ENCODE measurements at regions not wholly inside any gene's neighbourhood (a gene's known extent, or its start where the extent isn't known, plus 50 kb on each side); places are given as distances from the start of the nearest gene placed in this dataset.

GRCh38 chr5:124297826-124298225 lies 448.6 kb downstream of the ZNF608 start:
- Histone ChIP-seq H3K4me1 (ENCODE audit: control insufficient read depth in 1 of 2, insufficient read depth in 2 of 2, low read length in 2 of 2) (no peaks in the 10 kb centered on the region), H3K27me3 (ENCODE audit: control insufficient read depth in 1 of 2, insufficient read depth in 2 of 2, low read length in 1 of 2) (no peaks in the 10 kb centered on the region), H3K27ac (ENCODE audit: low read depth in 1 of 2, low read length in 2 of 2) (no peak overlapping the region), H3K4me3 (ENCODE audit: low read length in 2 of 2) (no peak overlapping the region), H3K9me3 (ENCODE audit: control insufficient read depth, low read length) (no peaks in the 10 kb centered on the region), H3K36me3 (ENCODE audit: control insufficient read depth in 1 of 2, insufficient read depth in 2 of 2, low read length in 1 of 2) (no peaks in the 10 kb centered on the region)
- DNase-seq (no peak), ATAC-seq (ENCODE audit: low FRiP score) (no peak)
- intact Hi-C loops (cut with DNase I) = no loop called here
- WGBS, 2 donors = 48 to 49% methylated on average over 3 of the region's 3 CpGs

GRCh38 chr5:124292322-124292855 lies 454.1 kb downstream of the ZNF608 start:
- Histone ChIP-seq H3K9me3 (ENCODE audit: control insufficient read depth, low read length) (no peaks in the 10 kb centered on the region), H3K4me1 (ENCODE audit: control insufficient read depth in 1 of 2, insufficient read depth in 2 of 2, low read length in 2 of 2) (peaks cover 0 to 2% of the 10 kb centered on the region in 2 donors), H3K36me3 (ENCODE audit: control insufficient read depth in 1 of 2, insufficient read depth in 2 of 2, low read length in 1 of 2) (no peaks in the 10 kb centered on the region), H3K27ac (ENCODE audit: low read depth in 1 of 2, low read length in 2 of 2) (no peak overlapping the region), H3K27me3 (ENCODE audit: control insufficient read depth in 1 of 2, insufficient read depth in 2 of 2, low read length in 1 of 2) (no peaks in the 10 kb centered on the region), H3K4me3 (ENCODE audit: low read length in 2 of 2) (no peak overlapping the region)
- intact Hi-C loops (cut with DNase I) = no loop called here
- WGBS, 2 donors = 96 to 98% methylated on average over 7 of the region's 7 CpGs
- DNase-seq (no peak), ATAC-seq (ENCODE audit: low FRiP score) (no peak)

GRCh38 chr5:124289641-124290311 lies 456.7 kb downstream of the ZNF608 start:
- Histone ChIP-seq H3K36me3 (ENCODE audit: control insufficient read depth in 1 of 2, insufficient read depth in 2 of 2, low read length in 1 of 2) (no peaks in the 10 kb centered on the region), H3K27me3 (ENCODE audit: control insufficient read depth in 1 of 2, insufficient read depth in 2 of 2, low read length in 1 of 2) (no peaks in the 10 kb centered on the region), H3K27ac (ENCODE audit: low read depth in 1 of 2, low read length in 2 of 2) (peak overlapping the region in 1 of 2 donors; percentile 15), H3K9me3 (ENCODE audit: control insufficient read depth, low read length) (no peaks in the 10 kb centered on the region), H3K4me3 (ENCODE audit: low read length in 2 of 2) (no peak overlapping the region), H3K4me1 (ENCODE audit: control insufficient read depth in 1 of 2, insufficient read depth in 2 of 2, low read length in 2 of 2) (peaks cover 0 to 2% of the 10 kb centered on the region in 2 donors)
- ATAC-seq (ENCODE audit: low FRiP score) (no peak), DNase-seq (no peak)
- 56 to 64% methylated on average over 2 of the region's 2 CpGs for WGBS, 2 donors
- intact Hi-C loops (cut with DNase I) = no loop called here

- Histone ChIP-seq H3K27me3 (ENCODE audit: control insufficient read depth in 1 of 2, insufficient read depth in 2 of 2, low read length in 1 of 2) (no peaks in the 10 kb centered on the region), H3K27ac (ENCODE audit: low read depth in 1 of 2, low read length in 2 of 2) (no peak overlapping the region), H3K4me3 (ENCODE audit: low read length in 2 of 2) (no peak overlapping the region), H3K4me1 (ENCODE audit: control insufficient read depth in 1 of 2, insufficient read depth in 2 of 2, low read length in 2 of 2) (peaks cover 0 to 2% of the 10 kb centered on the region in 2 donors), H3K9me3 (ENCODE audit: control insufficient read depth, low read length) (no peaks in the 10 kb centered on the region), H3K36me3 (ENCODE audit: control insufficient read depth in 1 of 2, insufficient read depth in 2 of 2, low read length in 1 of 2) (no peaks in the 10 kb centered on the region)
- intact Hi-C loops (cut with DNase I) = no loop called here
- ATAC-seq (ENCODE audit: low FRiP score) = no peak
- 4 to 7% methylated on average over 4 of the region's 4 CpGs for WGBS, 2 donors
- peak in 1 of 2 donors; percentile 48 for DNase-seq
These were observed 457.3 kb downstream of the ZNF608 start for GRCh38 chr5:124289130-124289529.

GRCh38 chr5:124287813-124288212 lies 458.6 kb downstream of the ZNF608 start:
- ATAC-seq (ENCODE audit: low FRiP score) (no peak), DNase-seq (no peak)
- Histone ChIP-seq H3K4me3 (ENCODE audit: low read length in 2 of 2) (no peak overlapping the region), H3K4me1 (ENCODE audit: control insufficient read depth in 1 of 2, insufficient read depth in 2 of 2, low read length in 2 of 2) (peaks cover 0 to 2% of the 10 kb centered on the region in 2 donors), H3K27me3 (ENCODE audit: control insufficient read depth in 1 of 2, insufficient read depth in 2 of 2, low read length in 1 of 2) (no peaks in the 10 kb centered on the region), H3K36me3 (ENCODE audit: control insufficient read depth in 1 of 2, insufficient read depth in 2 of 2, low read length in 1 of 2) (no peaks in the 10 kb centered on the region), H3K27ac (ENCODE audit: low read depth in 1 of 2, low read length in 2 of 2) (no peak overlapping the region), H3K9me3 (ENCODE audit: control insufficient read depth, low read length) (no peaks in the 10 kb centered on the region)
- intact Hi-C loops (cut with DNase I) = no loop called here
- 91 to 99% methylated on average over 3 of the region's 3 CpGs for WGBS, 2 donors

- WGBS, 2 donors = 92% methylated on average over 1 of the region's 1 CpG
- Histone ChIP-seq H3K4me1 (ENCODE audit: control insufficient read depth in 1 of 2, insufficient read depth in 2 of 2, low read length in 2 of 2) (peaks cover 0 to 2% of the 10 kb centered on the region in 2 donors), H3K4me3 (ENCODE audit: low read length in 2 of 2) (no peak overlapping the region), H3K27me3 (ENCODE audit: control insufficient read depth in 1 of 2, insufficient read depth in 2 of 2, low read length in 1 of 2) (no peaks in the 10 kb centered on the region), H3K36me3 (ENCODE audit: control insufficient read depth in 1 of 2, insufficient read depth in 2 of 2, low read length in 1 of 2) (no peaks in the 10 kb centered on the region), H3K9me3 (ENCODE audit: control insufficient read depth, low read length) (no peaks in the 10 kb centered on the region), H3K27ac (ENCODE audit: low read depth in 1 of 2, low read length in 2 of 2) (no peak overlapping the region)
- no peak for ATAC-seq (ENCODE audit: low FRiP score)
- intact Hi-C loops (cut with DNase I) = no loop called here
- no peak for DNase-seq
These were observed 460.7 kb downstream of the ZNF608 start for GRCh38 chr5:124285733-124286132.

- ATAC-seq (ENCODE audit: low FRiP score) = no peak
- intact Hi-C loops (cut with DNase I) = no loop called here
- no peaks in the 10 kb centered on the region for H3K9me3 ChIP-seq (ENCODE audit: control insufficient read depth, low read length)
These were observed 461.4 kb downstream of the ZNF608 start for GRCh38 chr5:124285071-124285470.

GRCh38 chr5:124283031-124283430 lies 463.4 kb downstream of the ZNF608 start:
- no peak for ATAC-seq (ENCODE audit: low FRiP score)
- Histone ChIP-seq H3K9me3 (ENCODE audit: control insufficient read depth, low read length) (no peaks in the 10 kb centered on the region), H3K4me1 (ENCODE audit: control insufficient read depth in 1 of 2, insufficient read depth in 2 of 2, low read length in 2 of 2) (no peaks in the 10 kb centered on the region), H3K27me3 (ENCODE audit: control insufficient read depth in 1 of 2, insufficient read depth in 2 of 2, low read length in 1 of 2) (no peaks in the 10 kb centered on the region), H3K36me3 (ENCODE audit: control insufficient read depth in 1 of 2, insufficient read depth in 2 of 2, low read length in 1 of 2) (no peaks in the 10 kb centered on the region), H3K27ac (ENCODE audit: low read depth in 1 of 2, low read length in 2 of 2) (no peak overlapping the region), H3K4me3 (ENCODE audit: low read length in 2 of 2) (no peak overlapping the region)
- WGBS, 2 donors = 48 to 53% methylated on average over 2 of the region's 2 CpGs
- intact Hi-C loops (cut with DNase I) = no loop called here
- DNase-seq = no peak

More at GRCh38 chr5:124285071-124285470, 461.4 kb downstream of the ZNF608 start:
- Histone ChIP-seq H3K27me3 (ENCODE audit: control insufficient read depth in 1 of 2, insufficient read depth in 2 of 2, low read length in 1 of 2) (no peaks in the 10 kb centered on the region), H3K36me3 (ENCODE audit: control insufficient read depth in 1 of 2, insufficient read depth in 2 of 2, low read length in 1 of 2) (no peaks in the 10 kb centered on the region), H3K4me3 (ENCODE audit: low read length in 2 of 2) (no peak overlapping the region), H3K4me1 (ENCODE audit: control insufficient read depth in 1 of 2, insufficient read depth in 2 of 2, low read length in 2 of 2) (peaks cover 0 to 2% of the 10 kb centered on the region in 2 donors), H3K27ac (ENCODE audit: low read depth in 1 of 2, low read length in 2 of 2) (no peak overlapping the region)
- no peak for DNase-seq
- WGBS, 2 donors = 21 to 35% methylated on average over 4 of the region's 4 CpGs

GRCh38 chr5:124280079-124280478 lies 466.4 kb downstream of the ZNF608 start:
- no peak overlapping the region for H3K4me3 ChIP-seq (ENCODE audit: low read length in 2 of 2)
- H3K4me1 ChIP-seq (ENCODE audit: control insufficient read depth in 1 of 2, insufficient read depth in 2 of 2, low read length in 2 of 2) = no peaks in the 10 kb centered on the region
- H3K27me3 ChIP-seq (ENCODE audit: control insufficient read depth in 1 of 2, insufficient read depth in 2 of 2, low read length in 1 of 2) = no peaks in the 10 kb centered on the region
- no peak overlapping the region for H3K27ac ChIP-seq (ENCODE audit: low read depth in 1 of 2, low read length in 2 of 2)
- WGBS, 2 donors = 89 to 91% methylated on average over 4 of the region's 4 CpGs
- no peaks in the 10 kb centered on the region for H3K36me3 ChIP-seq (ENCODE audit: control insufficient read depth in 1 of 2, insufficient read depth in 2 of 2, low read length in 1 of 2)
- no peak for ATAC-seq (ENCODE audit: low FRiP score)
- no peak for DNase-seq
- no peaks in the 10 kb centered on the region for H3K9me3 ChIP-seq (ENCODE audit: control insufficient read depth, low read length)
- intact Hi-C loops (cut with DNase I) = no loop called here
